CD14-positive monocyte (primary cell): ENCODE measurements at regions not wholly inside any gene's neighbourhood (a gene's known extent, or its start where the extent isn't known, plus 50 kb on each side); places are given as distances from the start of the nearest gene placed in this dataset.

Experiments used
- DNase-seq, 3 donors: peaks; one replicate each; pipeline ENCODE4 v3.0.0-alpha.2; 2011 to 2022
- H2AFZ ChIP-seq: 2 replicates; pipeline ENCODE4 v1.6.0; 2012; ENCODE audit warnings: mild to moderate bottlenecking, low read depth, low read length, inconsistent platforms; ENCODE audit not compliant: insufficient read depth, poor library complexity, severe bottlenecking
- H3K27ac ChIP-seq, 2 donors: 1 replicate in 1 of 2; 2 replicates in 1 of 2; pipeline ENCODE4 v1.5.1; 2012 to 2013; ENCODE audit warnings: low read length in 2 of 2, control low read depth in 1 of 2, inconsistent platforms in 1 of 2, low read depth in 1 of 2, mild to moderate bottlenecking in 1 of 2
- H3K27me3 ChIP-seq, 2 donors: one replicate each; pipeline versions ENCODE4 v1.6.0 to v1.6.1; 2011 to 2013; ENCODE audit warnings: low read length in 2 of 2; ENCODE audit not compliant: control insufficient read depth in 2 of 2, insufficient read depth in 2 of 2
- H3K36me3 ChIP-seq, 2 donors: replicated peaks in 1 of 2; 1 replicate in 1 of 2; 2 replicates in 1 of 2; pipeline versions ENCODE4 v1.5.1 to v1.6.1; 2012 to 2013; ENCODE audit warnings: low read length in 2 of 2, control low read depth in 1 of 2, inconsistent platforms in 1 of 2, mild to moderate bottlenecking in 1 of 2; ENCODE audit not compliant: insufficient read depth in 2 of 2, control insufficient read depth in 1 of 2
- H3K4me1 ChIP-seq, 2 donors: 1 replicate in 1 of 2; 2 replicates in 1 of 2; pipeline versions ENCODE4 v1.5.1 to v1.6.1; 2012 to 2013; ENCODE audit warnings: low read length in 2 of 2, control low read depth in 1 of 2, inconsistent platforms in 1 of 2, mild to moderate bottlenecking in 1 of 2, moderate library complexity in 1 of 2; ENCODE audit not compliant: insufficient read depth in 2 of 2, control insufficient read depth in 1 of 2
- H3K4me2 ChIP-seq: replicated peaks from 2 replicates; pipeline ENCODE3; 2012; ENCODE audit warnings: low read length, moderate library complexity, mild to moderate bottlenecking; ENCODE audit not compliant: poor library complexity, severe bottlenecking; ENCODE audit errors: extremely low read depth
- H3K4me3 ChIP-seq, 3 experiments: fragments of 200-600 bp in 1 of 3; sonication (generic) in 1 of 3; replicated peaks in 1 of 3; 1 replicate in 2 of 3; 2 replicates in 1 of 3; pipeline ENCODE4 v1.5.1; 2011 to 2013; ENCODE audit warnings: low read length in 3 of 3, mild to moderate bottlenecking in 3 of 3, control low read depth in 2 of 3, low read depth in 2 of 3, inconsistent platforms in 1 of 3, moderate library complexity in 1 of 3
- H3K79me2 ChIP-seq: 2 replicates; pipeline ENCODE4 v1.6.0; 2012; ENCODE audit warnings: mild to moderate bottlenecking, control low read depth, inconsistent platforms, low read length, moderate library complexity; ENCODE audit not compliant: insufficient read depth
- H3K9ac ChIP-seq: 2 replicates; pipeline ENCODE4 v1.6.0; 2017; ENCODE audit warnings: low read length, mild to moderate bottlenecking; ENCODE audit not compliant: insufficient read depth, poor library complexity, severe bottlenecking
- H3K9me3 ChIP-seq, 2 donors: replicated peaks in 1 of 2; 1 replicate in 1 of 2; 2 replicates in 1 of 2; pipeline versions ENCODE4 v1.5.1 to v1.6.1; 2012 to 2013; ENCODE audit warnings: low read length in 2 of 2, control low read depth in 1 of 2; ENCODE audit not compliant: control insufficient read depth in 1 of 2, insufficient read depth in 1 of 2
- H4K20me1 ChIP-seq: 2 replicates; pipeline ENCODE4 v1.6.0; 2012; ENCODE audit warnings: mild to moderate bottlenecking, low read length, control low read depth, moderate library complexity; ENCODE audit not compliant: insufficient read depth
- H3K27ac Mint-ChIP-seq, 7 donors: one replicate each; pipeline ENCODE4 v1.8.0; 2020; ENCODE audit warnings: mild to moderate bottlenecking in 7 of 7, mixed read lengths in 7 of 7, moderate library complexity in 6 of 7, inconsistent platforms in 2 of 7
- H3K27me3 Mint-ChIP-seq, 3 donors: one replicate each; pipeline ENCODE4 v1.8.0; 2021 to 2022; ENCODE audit warnings: low read depth in 3 of 3, mild to moderate bottlenecking in 3 of 3, mixed read lengths in 3 of 3, moderate library complexity in 3 of 3, inconsistent platforms in 1 of 3
- H3K36me3 Mint-ChIP-seq, 2 donors: one replicate each; pipeline ENCODE4 v1.8.0; 2020; ENCODE audit warnings: mixed read lengths in 2 of 2, inconsistent platforms in 1 of 2, mild to moderate bottlenecking in 1 of 2
- H3K4me1 Mint-ChIP-seq: one replicate; pipeline ENCODE4 v1.8.0; 2020; ENCODE audit warnings: mild to moderate bottlenecking, mixed read lengths
- H3K4me3 Mint-ChIP-seq, 2 donors: one replicate each; pipeline ENCODE4 v1.8.0; 2020; ENCODE audit warnings: mild to moderate bottlenecking in 2 of 2, mixed read lengths in 2 of 2, moderate library complexity in 1 of 2
- H3K9me3 Mint-ChIP-seq, 7 donors: one replicate each; pipeline ENCODE4 v1.8.0; 2020 to 2022; ENCODE audit warnings: mixed read lengths in 7 of 7, mild to moderate bottlenecking in 6 of 7, moderate library complexity in 6 of 7, inconsistent platforms in 2 of 7
- WGBS: methylation state at CpG from one replicate; pipeline ENCODE4 v1.1.5; 2013; ENCODE audit warnings: missing lambda C conversion rate; ENCODE audit not compliant: insufficient coverage; 5-methylcytosine and 5-hydroxymethylcytosine counted together
- intact Hi-C, 2 donors: fragments of 100-400 bp; cut with micrococcal nuclease; formaldehyde crosslinking; loops; one replicate each; pipeline versions ENCODE4 v1.15.0 to v1.15.1; 2023
- TF ChIP-seq, protein P1 (sequence below): fragments of 200-600 bp; IDR thresholded peaks from one replicate; pipeline ENCODE4 v1.8.0; 2022; ENCODE audit warnings: antibody characterized with exemption, mild to moderate bottlenecking

DNA sequence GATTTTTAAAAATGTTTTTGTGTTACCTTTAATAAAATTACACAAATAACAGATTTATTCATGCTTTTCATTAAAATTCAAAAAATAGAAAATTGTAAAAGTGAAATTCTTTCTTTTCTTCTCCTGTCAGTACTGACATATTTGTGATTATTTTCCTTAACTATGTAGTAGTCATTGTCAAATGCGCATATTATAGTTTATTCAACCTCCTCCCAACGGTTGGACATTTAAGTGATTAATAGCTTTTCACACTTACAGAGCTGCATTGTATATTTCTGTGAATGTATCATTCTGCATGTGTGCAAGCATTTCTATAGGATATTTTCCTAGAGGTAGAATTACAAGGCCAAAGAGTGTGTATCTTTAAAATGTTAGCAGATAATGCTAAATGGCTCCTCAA is 259.2 kb downstream of the SH3BP4 start:
- H3K9me3 Mint-ChIP-seq = peaks cover 0 to 10% (median 6%) of the 10 kb centered on the region in 7 donors
- Histone ChIP-seq H3K9ac (no peak overlapping the region), H3K4me2 (no peak overlapping the region), H3K9me3 (no peaks in the 10 kb centered on the region), H4K20me1 (no peaks in the 10 kb centered on the region), H2AFZ (no peak overlapping the region), H3K4me1 (no peaks in the 10 kb centered on the region), H3K4me3 (no peak overlapping the region), H3K36me3 (no peaks in the 10 kb centered on the region), H3K79me2 (no peaks in the 10 kb centered on the region), H3K27me3 (no peaks in the 10 kb centered on the region), H3K27ac (no peak overlapping the region)
- no peaks in the 10 kb centered on the region for H3K36me3 Mint-ChIP-seq
- intact Hi-C loops = no loop called here
- H3K27ac Mint-ChIP-seq = no peak overlapping the region
- TF ChIP-seq, protein P1, sequence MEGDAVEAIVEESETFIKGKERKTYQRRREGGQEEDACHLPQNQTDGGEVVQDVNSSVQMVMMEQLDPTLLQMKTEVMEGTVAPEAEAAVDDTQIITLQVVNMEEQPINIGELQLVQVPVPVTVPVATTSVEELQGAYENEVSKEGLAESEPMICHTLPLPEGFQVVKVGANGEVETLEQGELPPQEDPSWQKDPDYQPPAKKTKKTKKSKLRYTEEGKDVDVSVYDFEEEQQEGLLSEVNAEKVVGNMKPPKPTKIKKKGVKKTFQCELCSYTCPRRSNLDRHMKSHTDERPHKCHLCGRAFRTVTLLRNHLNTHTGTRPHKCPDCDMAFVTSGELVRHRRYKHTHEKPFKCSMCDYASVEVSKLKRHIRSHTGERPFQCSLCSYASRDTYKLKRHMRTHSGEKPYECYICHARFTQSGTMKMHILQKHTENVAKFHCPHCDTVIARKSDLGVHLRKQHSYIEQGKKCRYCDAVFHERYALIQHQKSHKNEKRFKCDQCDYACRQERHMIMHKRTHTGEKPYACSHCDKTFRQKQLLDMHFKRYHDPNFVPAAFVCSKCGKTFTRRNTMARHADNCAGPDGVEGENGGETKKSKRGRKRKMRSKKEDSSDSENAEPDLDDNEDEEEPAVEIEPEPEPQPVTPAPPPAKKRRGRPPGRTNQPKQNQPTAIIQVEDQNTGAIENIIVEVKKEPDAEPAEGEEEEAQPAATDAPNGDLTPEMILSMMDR = no peak
- no peaks in the 10 kb centered on the region for H3K4me1 Mint-ChIP-seq
- no CpG with 5 or more reads among the region's 2 CpGs for WGBS
- no peak overlapping the region for H3K4me3 Mint-ChIP-seq
- no peak for DNase-seq
- H3K27me3 Mint-ChIP-seq = peaks cover 2 to 12% (median 6%) of the 10 kb centered on the region in 3 donors

DNA sequence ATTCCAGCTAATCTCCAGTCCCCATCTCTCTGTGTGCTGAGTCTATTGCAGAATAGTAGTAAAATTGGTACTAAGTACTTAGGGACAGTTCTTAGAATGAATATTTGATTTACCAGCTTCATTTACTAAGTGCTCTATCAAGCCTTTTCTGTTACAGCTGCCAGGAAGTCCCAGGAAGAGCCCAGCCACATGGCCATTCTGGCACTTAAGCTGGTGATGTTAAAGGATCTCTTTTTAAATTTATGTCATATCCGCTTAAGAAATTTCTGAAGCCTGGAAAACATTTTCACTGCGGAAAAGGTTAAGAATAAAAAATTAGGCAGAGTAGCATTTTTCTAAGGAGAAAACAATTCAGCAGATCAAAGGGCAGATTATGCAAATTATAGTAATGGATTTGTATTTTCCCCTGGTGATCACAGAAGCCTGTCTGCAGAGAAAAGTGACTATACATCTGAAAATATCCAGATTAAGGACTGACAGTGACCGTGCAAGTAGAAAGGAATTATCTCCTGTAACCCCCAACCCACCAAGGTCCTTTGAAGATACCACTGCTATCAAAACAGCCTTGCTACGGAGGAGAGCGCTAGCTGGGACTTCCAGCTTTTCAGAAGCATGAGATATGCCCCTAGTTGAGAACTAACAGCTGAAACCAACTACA is 260.8 kb downstream of the SH3BP4 start:
- Histone ChIP-seq H3K36me3 (no peaks in the 10 kb centered on the region), H3K9me3 (no peaks in the 10 kb centered on the region), H3K4me2 (no peak overlapping the region), H3K27ac (no peak overlapping the region), H4K20me1 (no peaks in the 10 kb centered on the region), H3K4me1 (no peaks in the 10 kb centered on the region), H3K27me3 (no peaks in the 10 kb centered on the region), H2AFZ (no peak overlapping the region), H3K4me3 (no peak overlapping the region), H3K9ac (no peak overlapping the region), H3K79me2 (no peaks in the 10 kb centered on the region)
- H3K27ac Mint-ChIP-seq = no peak overlapping the region
- no peak for DNase-seq
- no peaks in the 10 kb centered on the region for H3K36me3 Mint-ChIP-seq
- no peak overlapping the region for H3K4me3 Mint-ChIP-seq
- H3K9me3 Mint-ChIP-seq = peaks cover 0 to 10% (median 6%) of the 10 kb centered on the region in 7 donors
- TF ChIP-seq, protein P1 = no peak
- H3K27me3 Mint-ChIP-seq = peaks cover 2 to 11% (median 9%) of the 10 kb centered on the region in 3 donors
- H3K4me1 Mint-ChIP-seq = no peaks in the 10 kb centered on the region
- intact Hi-C loops = no loop called here
- WGBS = 96% methylated on average over 3 of the region's 5 CpGs
